AG04450 (cell line): ENCODE measurements at regions not wholly inside any gene's neighbourhood (a gene's known extent, or its start where the extent isn't known, plus 50 kb on each side); places are given as distances from the start of the nearest gene placed in this dataset.

ENCODE experiments used
- CTCF ChIA-PET: fragments of 300-600, 350-600 bp; formaldehyde crosslinking; extraction: SDS; loops from one replicate; lab custom pipeline; 2022; ENCODE audit warnings: antibody characterized with exemption, inconsistent platforms; lab: Charles Lee
- POLR2A ChIA-PET: fragments of 350-600 bp; formaldehyde crosslinking; extraction: SDS; loops from one replicate; lab custom pipeline; 2021; ENCODE audit warnings: antibody characterized with exemption, inconsistent platforms; lab: Yijun Ruan, JAX
- DNase-seq: peaks from one replicate; pipeline ENCODE4 v3.0.0-alpha.2; 2011; ENCODE audit warnings: low read depth, low spot score
- H3K27ac ChIP-seq: one replicate; pipeline ENCODE4 v1.5.1; 2012; ENCODE audit warnings: low read depth, low read length, control low read depth
- H3K27me3 ChIP-seq: one replicate; pipeline ENCODE4 v1.6.0; 2012; ENCODE audit warnings: low read length; ENCODE audit not compliant: control insufficient read depth, insufficient read depth
- H3K4me3 ChIP-seq: 2 replicates; pipeline ENCODE4 v1.5.1; 2011; ENCODE audit warnings: mild to moderate bottlenecking, low read depth, low read length, control low read depth
- H3K9me3 ChIP-seq: 2 replicates; pipeline ENCODE4 v1.5.1; 2012; ENCODE audit warnings: low read length; ENCODE audit not compliant: control insufficient read depth, insufficient read depth
- CTCF ChIP-seq: IDR thresholded peaks from 2 replicates; pipeline ENCODE4 v1.5.1; 2011; ENCODE audit warnings: low read depth, low read length, control low read depth, inconsistent platforms

- TF ChIP-seq CTCF = no peak
- POLR2A ChIA-PET = no interaction called here
- CTCF ChIA-PET = interaction anchor here (2.3 kb wide), 1 partner anchor 22 kb away, joined by 16 read pairs; no protein-coding TSS in a partner anchor
- Histone ChIP-seq H3K27ac (no peak overlapping the region), H3K9me3 (no peaks in the 10 kb centered on the region), H3K27me3 (peaks cover 22% of the 10 kb centered on the region), H3K4me3 (no peak overlapping the region)
- DNase-seq = no peak
Measured at GRCh38 chr21:36608897-36609225, 90.1 kb upstream of the SIM2 start.

GRCh38 chr21:36609654-36610053, 89.3 kb upstream of the SIM2 start:
- DNase-seq = no peak
- Histone ChIP-seq H3K27me3 (peaks cover 17% of the 10 kb centered on the region), H3K4me3 (no peak overlapping the region), H3K27ac (no peak overlapping the region), H3K9me3 (no peaks in the 10 kb centered on the region)
- TF ChIP-seq CTCF = no peak
- POLR2A ChIA-PET = no interaction called here
- CTCF ChIA-PET = interaction anchor here (2.3 kb wide), 1 partner anchor 21 kb away, joined by 16 read pairs; no protein-coding TSS in a partner anchor

GRCh38 chr21:36610201-36610600, 88.7 kb upstream of the SIM2 start:
- no peak for TF ChIP-seq CTCF
- Histone ChIP-seq H3K9me3 (peaks cover 3% of the 10 kb centered on the region; the same call in 1 of the 2 replicates), H3K27me3 (peaks cover 12% of the 10 kb centered on the region), H3K4me3 (no peak overlapping the region), H3K27ac (no peak overlapping the region)
- CTCF ChIA-PET = interaction anchor here (1.0 to 2.3 kb wide), 2 partner anchors 20 to 21 kb away, joined by 3 to 16 read pairs; no protein-coding TSS in a partner anchor
- POLR2A ChIA-PET = no interaction called here
- DNase-seq = no peak

GRCh38 chr21:36610935-36611334, 88.0 kb upstream of the SIM2 start:
- ChIA-PET CTCF (interaction anchor here (1.0 to 2.3 kb wide), 2 partner anchors 20 to 22 kb away, joined by 3 to 16 read pairs; no protein-coding TSS in a partner anchor), POLR2A (no interaction called here)
- peaks cover 14% of the 10 kb centered on the region for H3K27me3 ChIP-seq
- no peak overlapping the region for H3K4me3 ChIP-seq
- peaks cover 3% of the 10 kb centered on the region; the same call in 1 of the 2 replicates for H3K9me3 ChIP-seq
- no peak for DNase-seq
- H3K27ac ChIP-seq = no peak overlapping the region
- TF ChIP-seq CTCF = no peak

GRCh38 chr21:36611379-36611778, 87.5 kb upstream of the SIM2 start:
- H3K27me3 ChIP-seq = peaks cover 17% of the 10 kb centered on the region
- no peak for DNase-seq
- no peak overlapping the region for H3K27ac ChIP-seq
- TF ChIP-seq CTCF = no peak
- CTCF ChIA-PET = no interaction called here
- no peak overlapping the region for H3K4me3 ChIP-seq
- POLR2A ChIA-PET = no interaction called here
- H3K9me3 ChIP-seq = peaks cover 3% of the 10 kb centered on the region; the same call in 1 of the 2 replicates
